Hematopoietic multipotent progenitor cell treated with erythropoietin and hydrocortisone succinate and interleukin-3 and kit ligand, for 6 days (in vitro differentiated cells): ENCODE measurements at regions not wholly inside any gene's neighbourhood (a gene's known extent, or its start where the extent isn't known, plus 50 kb on each side); places are given as distances from the start of the nearest gene placed in this dataset.

Source experiments
- DNase-seq: peaks from one replicate; pipeline ENCODE4 v3.0.0-alpha.2; 2015

DNA sequence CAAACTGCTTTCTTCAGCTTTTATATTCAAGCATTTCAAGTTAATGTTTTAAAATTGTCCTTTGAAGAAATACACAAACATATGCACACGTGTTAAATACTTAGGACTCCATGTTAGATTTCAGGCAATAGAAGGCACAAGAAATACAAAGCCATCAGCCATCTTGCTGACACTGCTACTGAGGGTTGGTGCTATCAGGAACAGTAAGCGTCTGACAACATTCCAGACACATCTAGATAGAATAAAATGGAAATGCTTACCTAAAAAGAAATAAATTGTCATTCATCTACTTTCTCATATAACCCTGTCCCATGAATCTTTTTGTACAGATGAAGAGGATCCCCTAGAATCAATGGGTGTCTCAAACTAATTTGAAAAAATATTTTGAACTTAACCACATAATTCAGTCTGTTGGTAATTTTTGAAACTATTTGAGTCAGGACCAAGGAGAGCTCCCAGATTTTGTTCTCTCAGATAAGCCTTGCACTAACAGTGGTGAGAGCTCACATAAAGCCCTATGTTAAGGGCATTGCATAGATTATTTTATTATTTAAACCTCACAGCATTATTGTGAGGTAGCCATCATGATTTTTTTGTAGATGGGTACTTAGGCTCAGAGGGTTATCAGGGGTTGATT is 631.1 kb upstream of the POU3F2 start:
- peak; percentile 20 for DNase-seq

DNA sequence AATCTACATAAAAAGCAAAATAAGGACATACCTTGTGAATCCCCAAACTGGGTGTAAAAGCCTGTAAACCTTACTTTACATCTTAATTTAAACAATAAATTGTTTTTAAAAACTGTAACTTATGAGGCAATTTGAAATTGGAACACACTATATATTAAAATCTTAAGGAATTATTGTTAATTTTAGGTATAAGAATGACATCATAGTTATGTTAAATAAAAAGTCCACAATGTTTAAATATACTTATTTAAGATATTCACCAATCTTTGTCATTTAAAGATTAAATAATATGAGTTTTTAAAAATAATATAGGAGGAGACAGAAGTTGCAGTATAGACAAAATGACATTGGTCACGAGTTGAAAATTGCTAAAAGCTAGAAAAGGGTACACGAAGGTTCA is 621.9 kb upstream of the POU3F2 start:
- DNase-seq, result no peak

DNA sequence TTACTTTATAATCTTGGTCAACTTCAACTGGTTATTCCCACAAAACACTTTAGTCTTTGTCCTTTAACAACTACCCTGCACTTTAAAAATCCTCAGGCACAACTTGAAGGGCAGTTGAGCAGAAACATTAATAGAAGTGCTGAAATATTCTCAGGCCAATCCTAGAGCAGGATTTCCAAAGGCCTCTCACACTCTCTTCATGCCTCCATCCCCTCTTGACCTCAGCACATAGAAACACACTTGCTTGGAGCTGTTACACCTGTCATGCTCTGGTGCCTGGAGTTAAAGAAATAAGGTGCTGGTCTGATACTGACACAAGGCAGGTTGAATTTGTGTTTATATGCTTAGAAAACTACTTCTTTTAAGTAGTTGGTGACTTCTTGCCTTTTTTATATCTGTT is 618.8 kb upstream of the POU3F2 start:
- DNase-seq, result no peak

DNA sequence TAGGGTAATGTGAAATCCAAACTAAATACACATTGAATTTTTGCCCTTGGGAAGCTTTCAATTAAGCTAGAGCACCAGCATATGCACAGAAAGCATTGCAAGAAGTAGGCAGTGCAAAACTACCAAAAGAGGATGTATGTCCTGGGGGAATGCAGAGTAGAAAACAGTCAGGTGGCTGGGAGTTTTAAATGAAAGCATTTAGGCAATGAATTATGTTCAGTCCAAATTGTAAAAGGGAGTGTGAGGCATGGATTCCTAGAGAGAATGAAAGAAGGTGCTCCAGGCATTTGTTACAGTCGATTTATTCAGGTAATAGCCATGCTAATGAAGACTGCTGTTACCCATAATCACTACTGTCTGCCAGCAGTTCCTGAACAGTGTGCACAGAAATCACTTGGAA is 604.1 kb upstream of the POU3F2 start:
- DNase-seq, result no peak

DNA sequence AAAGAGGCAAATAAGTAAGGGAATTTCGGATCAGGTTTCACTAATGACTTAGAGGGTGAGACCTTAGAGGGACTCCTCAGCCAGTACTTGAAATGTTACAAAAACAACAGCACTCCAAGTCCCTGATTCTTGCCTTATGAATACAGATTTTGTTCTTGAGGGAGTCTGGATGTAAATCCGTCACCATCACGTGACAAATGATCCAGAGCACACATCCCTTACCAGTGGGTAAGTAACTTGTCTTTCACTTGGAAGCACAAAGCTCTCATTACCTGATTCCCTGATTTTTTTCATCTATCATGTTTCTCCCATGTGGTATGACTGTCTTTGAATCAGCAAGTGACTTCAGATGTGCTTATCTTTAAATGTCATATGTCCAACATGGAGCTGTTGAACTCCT is 595.3 kb upstream of the POU3F2 start:
- DNase-seq, result no peak

DNA sequence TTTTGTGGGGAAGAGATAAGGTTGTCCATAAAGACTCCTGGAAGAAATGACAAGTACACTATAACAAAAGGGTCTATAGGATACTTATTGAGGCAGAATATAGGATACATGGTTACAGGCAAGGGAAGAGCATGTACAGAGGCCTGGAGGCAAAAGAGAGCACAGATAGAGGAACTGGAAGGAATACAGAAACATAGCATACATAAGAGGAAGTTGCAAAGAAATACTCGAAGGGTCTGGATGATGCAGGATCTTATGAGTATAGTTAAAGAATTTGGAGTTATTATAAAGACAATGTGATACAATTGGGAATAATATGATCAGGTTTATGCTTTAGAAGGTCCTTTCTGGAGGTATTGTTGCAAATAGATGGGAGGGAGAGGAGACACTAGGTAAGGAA is 592.7 kb upstream of the POU3F2 start:
- DNase-seq, result no peak

DNA sequence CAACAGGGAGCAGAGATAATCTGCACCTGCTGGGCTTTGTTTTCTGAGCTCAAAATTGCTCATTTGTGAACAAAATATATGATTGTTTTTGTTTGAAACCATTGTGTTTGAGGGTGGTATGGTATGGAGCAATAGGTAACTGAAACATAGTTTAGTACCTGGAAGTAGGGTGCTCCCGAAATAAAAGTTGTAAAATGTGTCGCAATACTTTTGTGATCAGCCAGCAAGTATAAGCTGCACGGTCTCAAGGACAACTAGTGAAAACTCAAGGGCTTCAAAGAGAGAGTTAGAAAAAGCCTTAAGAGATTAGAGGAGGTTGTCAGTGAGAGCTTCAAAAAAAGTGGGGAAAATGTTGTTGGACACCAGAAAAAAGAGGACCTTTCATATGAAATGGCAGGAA is 579.8 kb upstream of the POU3F2 start:
- no peak for DNase-seq

DNA sequence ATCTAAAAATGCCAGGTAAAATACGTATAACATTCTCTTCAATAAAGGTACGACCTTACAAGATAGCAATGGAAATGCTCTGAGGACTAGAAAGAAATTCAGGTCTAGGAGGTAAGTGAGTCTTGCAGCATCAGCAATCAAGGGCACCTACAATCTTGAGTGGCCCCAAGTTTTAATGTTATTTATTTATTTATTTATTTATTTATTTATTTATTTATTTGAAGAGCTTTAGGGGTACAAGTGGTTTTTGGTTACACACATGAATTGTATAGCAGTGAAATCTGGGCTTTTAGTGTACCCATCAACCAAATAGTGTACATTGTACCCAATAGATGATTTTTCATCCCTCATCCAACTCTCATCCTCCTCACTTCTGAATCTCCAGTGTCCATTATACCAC is 574.0 kb upstream of the POU3F2 start:
- DNase-seq, result no peak

DNA sequence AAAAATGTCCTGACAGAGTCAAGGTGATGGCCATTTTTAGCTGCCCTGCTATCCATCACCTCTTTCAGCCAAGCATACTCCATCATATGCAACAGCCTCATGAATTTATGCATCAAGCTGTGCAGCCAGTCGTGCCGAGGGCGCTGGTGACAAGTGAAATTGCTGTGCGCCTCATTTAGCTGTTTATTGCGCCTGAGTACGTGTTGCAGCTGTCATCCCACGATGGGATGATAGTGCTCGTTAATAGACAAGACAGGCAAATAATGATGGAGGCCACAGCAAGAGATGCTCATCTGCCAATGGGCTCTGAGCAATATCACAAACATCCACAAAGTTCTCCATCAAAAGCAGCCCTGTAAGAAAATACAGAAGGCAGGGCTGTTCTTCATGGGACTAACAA is 562.3 kb upstream of the POU3F2 start:
- no peak for DNase-seq

DNA sequence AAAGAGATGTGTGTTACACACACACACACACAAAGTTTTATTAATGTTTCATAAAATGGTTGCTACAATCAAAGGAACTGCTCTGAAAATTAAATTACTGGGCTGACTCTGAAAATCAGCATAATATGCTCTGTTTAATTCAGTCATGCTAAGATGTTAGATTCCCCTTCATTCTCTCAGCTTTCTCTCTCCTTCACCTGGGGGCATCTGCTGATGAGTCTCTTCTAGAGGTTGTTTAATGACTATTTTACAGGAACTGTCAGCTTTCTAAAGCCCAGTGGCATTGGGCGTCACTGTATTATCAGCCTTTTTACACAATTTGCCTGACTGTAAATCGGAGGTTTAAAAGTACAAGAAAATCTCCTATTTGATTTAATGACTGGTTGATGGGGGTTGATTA is 559.7 kb upstream of the POU3F2 start:
- no peak for DNase-seq

DNA sequence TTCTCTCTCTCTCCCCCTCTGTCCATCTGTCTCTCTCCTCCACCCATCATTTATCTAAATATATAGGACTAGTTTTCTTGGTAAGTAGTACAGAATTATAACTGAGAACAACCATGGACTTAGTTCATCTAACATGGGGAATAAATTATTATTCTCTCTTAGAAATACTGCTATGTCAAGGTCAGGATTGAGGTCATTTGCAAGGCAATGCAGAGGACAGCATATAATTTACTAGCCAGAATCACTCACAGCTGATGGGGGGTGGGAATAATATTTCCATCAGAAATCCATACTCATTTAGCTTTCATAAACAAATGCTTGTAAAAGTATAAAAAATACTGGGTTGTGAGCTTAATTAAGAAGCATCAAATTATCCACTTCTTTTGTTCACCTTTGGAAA is 553.9 kb upstream of the POU3F2 start:
- no peak for DNase-seq

DNA sequence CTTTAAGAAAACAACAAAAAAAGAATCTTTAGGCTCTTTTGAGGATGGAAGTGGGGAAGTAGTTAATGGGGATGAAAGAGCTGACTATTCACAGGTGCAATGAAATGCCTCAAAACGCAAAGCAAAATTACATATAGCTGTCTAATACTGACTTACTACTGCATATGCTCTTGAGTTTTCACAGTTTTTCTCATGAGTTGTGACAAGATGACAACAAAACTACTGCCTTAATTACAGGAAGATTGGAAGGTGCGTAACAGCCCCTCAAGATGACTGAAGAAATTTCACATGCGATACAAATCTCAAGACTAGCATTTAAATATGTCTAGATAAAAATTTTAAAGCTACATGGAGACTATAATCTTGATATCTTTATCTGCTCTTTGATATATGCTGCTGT is 547.8 kb upstream of the POU3F2 start:
- no peak for DNase-seq

DNA sequence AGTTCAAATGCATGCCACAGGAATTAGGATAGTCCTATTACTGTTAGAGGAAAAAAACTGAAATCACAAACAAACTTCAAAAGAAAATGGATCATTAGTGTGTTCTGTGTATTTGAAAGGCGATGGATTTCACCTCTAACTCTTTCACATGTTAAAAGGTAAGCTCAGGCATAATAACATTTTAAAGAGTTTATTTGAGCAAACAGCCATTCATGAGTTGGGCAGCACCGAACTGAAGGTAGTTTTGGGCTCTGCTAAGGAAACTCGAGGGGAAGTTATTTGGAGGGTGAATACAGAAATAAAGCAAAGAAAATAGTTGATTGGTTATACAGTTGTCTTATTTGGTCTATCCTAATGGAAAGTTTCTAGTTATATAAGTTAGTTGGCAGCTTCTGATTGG is 546.5 kb upstream of the POU3F2 start:
- DNase-seq, result no peak

DNA sequence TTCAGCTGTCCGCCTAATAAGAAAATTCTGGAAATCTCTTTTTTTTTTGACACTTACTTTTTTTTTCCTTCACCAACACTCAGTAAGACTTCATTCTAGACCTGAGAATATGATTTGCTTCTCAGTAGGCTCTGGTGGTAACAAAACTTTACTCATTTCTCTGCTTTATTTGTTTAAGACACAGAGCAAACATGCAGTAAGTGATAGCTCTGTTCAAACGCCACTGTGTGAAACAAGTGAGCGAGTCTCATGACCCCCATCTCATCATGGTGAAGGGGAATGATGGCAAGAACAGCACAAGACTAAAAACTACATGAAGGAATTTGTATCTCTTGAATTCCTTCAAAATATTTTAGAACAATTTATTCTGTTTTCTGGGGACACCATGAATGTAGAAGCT is 541.6 kb upstream of the POU3F2 start:
- no peak for DNase-seq

DNA sequence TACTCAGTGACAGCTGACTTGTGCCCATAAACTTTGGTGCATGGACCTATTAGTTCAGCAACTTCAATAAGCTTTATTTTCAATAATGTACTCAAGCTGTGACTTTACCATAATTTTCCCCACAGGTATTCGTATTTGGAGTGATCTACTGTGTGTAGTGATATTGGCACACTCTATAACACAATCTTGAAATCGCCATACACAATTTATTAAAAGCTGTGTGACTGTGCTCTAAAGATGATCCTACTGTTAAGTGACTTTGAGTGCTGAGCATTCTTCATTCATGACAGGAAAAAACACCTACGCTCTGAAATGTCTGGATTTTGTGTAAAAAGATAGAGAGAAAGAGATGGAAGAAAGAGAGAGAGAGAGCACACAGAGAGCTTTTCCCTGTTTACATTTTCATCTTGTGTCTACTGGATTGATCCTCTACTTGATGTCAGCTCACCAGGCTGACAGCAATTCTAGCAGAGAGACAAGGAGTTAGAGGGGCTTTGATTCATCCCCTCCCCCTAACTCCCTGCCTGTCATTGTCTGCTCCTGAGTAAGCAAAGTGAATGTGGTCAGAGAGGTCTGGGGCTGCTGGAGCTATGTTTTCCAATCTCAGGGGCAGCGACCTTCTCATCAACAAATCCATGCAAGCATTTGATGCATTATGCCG is 538.7 kb upstream of the POU3F2 start:
- DNase-seq, result no peak

DNA sequence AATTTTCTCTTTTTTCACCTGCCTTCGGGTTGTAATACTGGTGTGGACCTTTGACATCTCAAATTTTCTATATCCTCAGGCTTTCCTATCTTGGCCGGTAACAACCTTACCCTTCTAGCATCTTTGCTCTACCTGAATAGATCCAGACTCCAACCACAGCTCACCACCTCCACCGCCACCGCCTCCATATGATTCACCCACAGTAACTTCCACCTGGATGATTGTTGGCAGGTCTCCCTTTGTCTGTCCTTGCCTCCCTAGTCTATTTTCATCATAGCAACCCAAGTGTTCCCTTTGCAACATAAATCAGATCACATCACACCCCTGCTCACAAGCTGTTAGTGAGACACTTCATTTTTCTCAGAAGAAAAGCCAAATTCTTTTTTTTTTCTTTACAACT is 525.8 kb upstream of the POU3F2 start:
- DNase-seq, result no peak

DNA sequence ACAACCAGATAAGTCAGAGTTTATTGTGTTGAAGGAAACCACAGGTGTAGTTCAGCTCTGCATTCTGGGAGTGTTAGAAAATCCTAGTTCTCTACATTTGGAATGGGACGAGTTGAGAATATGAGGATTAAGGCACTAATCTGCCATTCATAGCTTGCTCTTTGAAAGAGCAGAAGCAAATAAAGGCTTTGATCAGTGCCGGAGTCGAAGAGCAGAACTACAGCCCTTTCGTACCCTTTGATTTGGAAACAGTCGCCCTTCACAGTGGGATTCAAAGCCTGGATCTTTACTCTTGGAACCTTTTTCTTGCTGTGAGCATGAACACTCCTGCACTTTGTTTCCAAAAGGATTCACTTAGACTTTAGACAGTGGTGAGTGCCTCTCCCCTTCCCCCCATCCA is 523.9 kb upstream of the POU3F2 start:
- no peak for DNase-seq

DNA sequence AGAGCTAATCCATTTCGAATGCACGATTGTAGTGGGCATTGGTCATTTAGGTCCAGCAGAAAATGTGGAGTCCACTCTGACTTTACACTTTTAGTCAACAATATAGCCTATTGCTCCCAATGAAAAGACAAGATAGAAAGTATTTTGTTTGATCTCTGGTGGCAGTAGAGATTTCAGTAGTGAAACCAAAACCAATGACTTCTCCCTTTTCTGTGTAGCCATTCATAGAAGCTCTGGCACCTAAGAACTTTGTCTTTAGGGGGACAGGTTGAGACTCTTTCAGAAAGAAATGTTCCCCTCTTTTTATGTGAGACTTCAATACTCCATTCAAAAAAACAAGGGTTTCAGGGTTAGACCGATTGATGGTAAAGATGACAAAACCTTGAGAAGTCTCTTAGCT is 510.8 kb upstream of the POU3F2 start:
- no peak for DNase-seq

DNA sequence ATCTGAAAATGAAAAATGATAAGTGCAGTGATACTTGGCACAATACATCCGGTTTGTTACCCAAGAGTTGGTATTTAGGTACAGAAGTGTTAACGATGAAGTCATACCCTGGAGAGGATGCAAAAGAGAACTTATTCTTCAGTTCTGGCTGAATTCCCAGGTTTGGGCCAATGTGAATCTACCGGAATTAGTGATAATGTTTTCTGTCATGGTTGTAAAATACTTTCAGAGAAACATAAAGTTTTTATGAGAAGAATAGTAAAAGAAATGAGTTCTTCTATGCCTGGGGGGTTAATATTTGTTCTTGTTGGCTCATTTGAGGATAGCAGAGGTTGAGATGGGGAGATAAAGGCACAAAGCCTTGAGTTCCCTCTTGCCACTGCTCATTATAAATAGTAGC is 509.9 kb upstream of the POU3F2 start:
- DNase-seq, result no peak

DNA sequence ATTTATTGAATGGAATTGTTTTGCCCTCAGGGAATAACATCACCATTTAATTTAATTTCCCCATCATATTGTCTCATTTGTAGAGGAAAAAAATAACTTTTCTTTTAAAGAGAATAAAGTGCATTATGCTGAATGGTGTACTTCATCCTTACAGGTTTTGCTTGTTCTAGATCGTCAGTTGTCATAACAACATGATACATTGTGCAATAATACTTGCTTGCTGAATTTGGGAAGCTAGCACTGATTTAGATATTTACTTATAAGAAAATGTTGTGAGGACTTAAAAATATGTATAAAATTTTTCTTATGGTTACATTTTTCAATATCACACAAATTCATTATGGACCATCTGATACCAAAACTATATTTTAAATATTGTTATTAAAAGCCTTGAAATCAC is 509.0 kb upstream of the POU3F2 start:
- no peak for DNase-seq

DNA sequence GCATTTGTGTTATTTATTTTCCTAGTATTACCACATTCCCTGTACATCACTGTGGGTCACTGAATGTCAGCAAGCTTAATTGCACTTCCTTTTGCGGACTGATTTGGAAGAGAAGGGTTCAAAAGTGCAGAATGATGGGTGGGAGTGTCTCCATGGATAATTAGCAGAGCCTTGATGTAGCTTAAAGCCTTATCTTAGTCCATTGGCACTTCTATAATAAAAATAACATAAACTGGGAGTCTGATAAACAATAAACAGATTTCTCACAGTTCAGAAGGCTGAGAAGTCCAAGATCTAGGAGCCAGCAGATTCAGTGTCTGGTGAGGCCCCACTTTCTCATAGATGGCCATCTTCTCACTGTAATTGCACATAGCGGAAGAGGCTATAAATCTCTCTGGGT is 501.1 kb upstream of the POU3F2 start:
- no peak for DNase-seq

DNA sequence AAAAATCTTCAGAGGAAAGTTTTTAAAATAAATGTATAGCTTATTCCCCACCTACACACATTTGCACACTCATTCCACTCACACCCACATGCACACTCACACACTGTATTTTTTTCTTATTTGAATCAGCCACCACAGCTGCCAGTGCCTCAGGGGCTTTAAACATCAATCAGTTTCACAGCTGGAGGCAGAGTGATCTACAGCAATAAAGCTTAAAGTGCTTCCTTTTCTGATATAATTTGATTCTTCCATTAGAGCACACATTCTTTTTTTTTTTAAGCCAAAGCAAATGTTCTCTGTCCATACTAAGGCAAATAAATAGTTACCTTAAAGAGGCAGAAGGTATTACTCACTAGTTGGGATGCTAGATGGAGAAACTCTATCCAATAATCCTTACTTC is 498.8 kb upstream of the POU3F2 start:
- DNase-seq, result no peak

DNA sequence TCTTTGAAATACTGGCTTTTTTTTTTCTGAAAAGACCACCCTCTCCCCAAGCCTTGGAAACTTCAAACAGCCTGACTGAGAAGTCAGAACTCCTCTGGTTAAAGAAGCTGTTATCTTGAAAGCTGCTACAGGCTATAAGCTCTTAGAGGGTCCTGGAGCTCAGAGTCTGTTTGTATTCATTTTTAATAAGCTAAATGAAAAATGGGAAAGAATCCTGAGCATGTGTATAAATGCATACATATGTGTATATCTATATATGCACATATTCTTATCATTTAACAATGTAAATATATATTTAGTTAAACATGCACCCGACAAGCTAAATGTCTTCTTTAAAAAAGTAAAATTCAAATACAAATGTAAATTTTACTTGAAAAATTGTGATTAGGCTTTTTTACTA is 494.9 kb upstream of the POU3F2 start:
- DNase-seq, result no peak

DNA sequence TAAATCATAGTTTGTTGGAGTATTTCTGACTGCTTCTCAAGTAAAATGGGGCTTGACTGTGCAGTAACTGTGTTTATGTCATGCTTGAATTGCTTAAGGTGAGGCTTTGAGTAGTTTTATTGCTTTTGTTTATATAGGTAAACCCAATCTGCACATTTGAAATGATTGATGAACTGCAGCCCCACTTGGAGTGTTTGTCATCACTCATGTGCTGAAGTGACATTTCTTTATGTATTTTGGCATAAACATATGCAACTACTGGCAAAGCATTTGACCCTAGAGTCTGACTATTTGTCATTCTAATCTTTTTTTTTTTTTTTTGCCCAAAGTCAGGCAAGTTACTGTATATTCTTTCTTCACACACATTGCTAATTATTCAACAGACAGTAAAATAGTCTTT is 491.4 kb upstream of the POU3F2 start:
- DNase-seq, result no peak

DNA sequence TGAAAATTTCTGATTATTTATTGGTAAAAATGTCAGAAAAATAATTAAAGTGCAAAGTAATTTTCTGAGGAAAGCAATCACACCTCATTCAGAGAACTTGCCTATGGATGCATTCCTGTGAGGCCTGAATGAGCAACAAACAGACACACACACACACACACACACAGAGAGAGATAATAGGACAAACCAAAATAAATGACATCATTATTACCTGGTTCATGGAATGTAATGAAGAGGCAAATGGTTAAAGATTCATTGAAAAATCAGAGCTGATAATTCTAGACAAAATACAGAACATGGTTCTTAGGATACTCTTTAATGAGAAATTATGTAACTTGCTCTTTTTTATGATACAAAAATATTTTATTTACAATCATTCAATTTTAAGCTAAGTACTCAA is 490.6 kb upstream of the POU3F2 start:
- no peak for DNase-seq
